ENCODE measurements at regions not wholly inside any gene's neighbourhood (a gene's known extent, or its start where the extent isn't known, plus 50 kb on each side); places are given as distances from the start of the nearest gene placed in this dataset.

DNA sequence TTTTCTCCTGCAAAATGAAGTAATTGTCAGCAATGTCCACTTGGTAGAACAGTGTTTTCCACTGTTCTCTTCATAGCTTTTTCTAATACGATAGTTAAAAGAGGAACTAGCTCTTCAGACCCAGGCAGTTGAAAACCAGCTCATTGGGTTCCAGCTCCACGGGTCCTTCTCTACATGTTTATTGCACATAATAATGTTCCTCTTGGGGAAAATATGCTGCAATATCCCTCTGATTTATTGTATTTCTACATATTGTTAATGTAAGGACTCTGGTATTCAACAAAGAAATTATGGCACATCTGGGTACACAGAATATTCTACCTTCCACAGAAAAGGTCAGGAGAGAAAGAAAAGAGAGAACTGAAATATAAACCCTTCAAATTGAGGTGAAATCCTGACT is 473.4 kb downstream of the TRIML1 start:
- TF ChIP-seq, protein P1, sequence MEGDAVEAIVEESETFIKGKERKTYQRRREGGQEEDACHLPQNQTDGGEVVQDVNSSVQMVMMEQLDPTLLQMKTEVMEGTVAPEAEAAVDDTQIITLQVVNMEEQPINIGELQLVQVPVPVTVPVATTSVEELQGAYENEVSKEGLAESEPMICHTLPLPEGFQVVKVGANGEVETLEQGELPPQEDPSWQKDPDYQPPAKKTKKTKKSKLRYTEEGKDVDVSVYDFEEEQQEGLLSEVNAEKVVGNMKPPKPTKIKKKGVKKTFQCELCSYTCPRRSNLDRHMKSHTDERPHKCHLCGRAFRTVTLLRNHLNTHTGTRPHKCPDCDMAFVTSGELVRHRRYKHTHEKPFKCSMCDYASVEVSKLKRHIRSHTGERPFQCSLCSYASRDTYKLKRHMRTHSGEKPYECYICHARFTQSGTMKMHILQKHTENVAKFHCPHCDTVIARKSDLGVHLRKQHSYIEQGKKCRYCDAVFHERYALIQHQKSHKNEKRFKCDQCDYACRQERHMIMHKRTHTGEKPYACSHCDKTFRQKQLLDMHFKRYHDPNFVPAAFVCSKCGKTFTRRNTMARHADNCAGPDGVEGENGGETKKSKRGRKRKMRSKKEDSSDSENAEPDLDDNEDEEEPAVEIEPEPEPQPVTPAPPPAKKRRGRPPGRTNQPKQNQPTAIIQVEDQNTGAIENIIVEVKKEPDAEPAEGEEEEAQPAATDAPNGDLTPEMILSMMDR (IDR thresholded peaks at IDR 0.05): no peak
- TF ChIP-seq POLR2A (IDR thresholded peaks at IDR 0.05): no peak
